ENCODE measurements at regions not wholly inside any gene's neighbourhood (a gene's known extent, or its start where the extent isn't known, plus 50 kb on each side); places are given as distances from the start of the nearest gene placed in this dataset.

GRCh38 chr2:215749092-215749957 is 264.0 kb downstream of the MREG start:
- DNase-seq: no peak

GRCh38 chr2:215748446-215748845 is 264.9 kb downstream of the MREG start:
- H3K27me3 ChIP-seq (replicated peaks in 1 of 4; ENCODE audit: control extremely low read depth in 1 of 4, control insufficient read depth in 3 of 4, insufficient read depth in 4 of 4, low read length in 3 of 4): peaks cover 0 to 3% (median 0%) of the 10 kb centered on the region in 4 experiments
- DNase-seq: no peak
- H3K79me2 ChIP-seq (ENCODE audit: control insufficient read depth, insufficient read depth, low read length): no peaks in the 10 kb centered on the region
- POLR2A ChIA-PET: no interaction called here
- no peaks in the 10 kb centered on the region for H3K9me3 ChIP-seq (ENCODE audit: control extremely low read depth in 1 of 3, control insufficient read depth in 2 of 3, insufficient read depth in 1 of 3, low read length in 2 of 3)
- H3K27ac ChIP-seq (ENCODE audit: low read length in 2 of 2): no peak overlapping the region
- no peak overlapping the region for H3K4me3 ChIP-seq (ENCODE audit: control extremely low read depth in 1 of 5, extremely low read depth in 1 of 5, insufficient read depth in 1 of 5, low read depth in 2 of 5, low read length in 4 of 5)
- no peaks in the 10 kb centered on the region for H3K4me1 ChIP-seq (ENCODE audit: control insufficient read depth in 2 of 2, insufficient read depth in 2 of 2, low read length in 2 of 2)
- no peaks in the 10 kb centered on the region for H3K9me3 Mint-ChIP-seq (ENCODE audit: insufficient read depth)
- intact Hi-C loops (cut with micrococcal nuclease): no loop called here
- H3K4me2 ChIP-seq (replicated peaks; ENCODE audit: low read depth, low read length, poor library complexity, severe bottlenecking): no peak overlapping the region
- WGBS (ENCODE audit: insufficient coverage): 98% methylated on average over 5 of the region's 6 CpGs
- H3K4me1 Mint-ChIP-seq: no peaks in the 10 kb centered on the region
- H3K27ac Mint-ChIP-seq: no peak overlapping the region
- H4K20me1 ChIP-seq (ENCODE audit: control insufficient read depth, insufficient read depth, low read length, poor library complexity, severe bottlenecking): no peaks in the 10 kb centered on the region
- H3K4me3 Mint-ChIP-seq: no peak overlapping the region
- TF ChIP-seq, protein P1, sequence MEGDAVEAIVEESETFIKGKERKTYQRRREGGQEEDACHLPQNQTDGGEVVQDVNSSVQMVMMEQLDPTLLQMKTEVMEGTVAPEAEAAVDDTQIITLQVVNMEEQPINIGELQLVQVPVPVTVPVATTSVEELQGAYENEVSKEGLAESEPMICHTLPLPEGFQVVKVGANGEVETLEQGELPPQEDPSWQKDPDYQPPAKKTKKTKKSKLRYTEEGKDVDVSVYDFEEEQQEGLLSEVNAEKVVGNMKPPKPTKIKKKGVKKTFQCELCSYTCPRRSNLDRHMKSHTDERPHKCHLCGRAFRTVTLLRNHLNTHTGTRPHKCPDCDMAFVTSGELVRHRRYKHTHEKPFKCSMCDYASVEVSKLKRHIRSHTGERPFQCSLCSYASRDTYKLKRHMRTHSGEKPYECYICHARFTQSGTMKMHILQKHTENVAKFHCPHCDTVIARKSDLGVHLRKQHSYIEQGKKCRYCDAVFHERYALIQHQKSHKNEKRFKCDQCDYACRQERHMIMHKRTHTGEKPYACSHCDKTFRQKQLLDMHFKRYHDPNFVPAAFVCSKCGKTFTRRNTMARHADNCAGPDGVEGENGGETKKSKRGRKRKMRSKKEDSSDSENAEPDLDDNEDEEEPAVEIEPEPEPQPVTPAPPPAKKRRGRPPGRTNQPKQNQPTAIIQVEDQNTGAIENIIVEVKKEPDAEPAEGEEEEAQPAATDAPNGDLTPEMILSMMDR (IDR thresholded peaks at IDR 0.05): no peak
- TF ChIP-seq EZH2 (IDR thresholded peaks at IDR 0.05; ENCODE audit: borderline replicate concordance, insufficient read depth, low read depth, low read length, poor library complexity, severe bottlenecking): no peak
- H3K27me3 Mint-ChIP-seq: peaks cover 6% of the 10 kb centered on the region
- H2AFZ ChIP-seq (ENCODE audit: insufficient read depth, low read depth, low read length, poor library complexity, severe bottlenecking): no peak overlapping the region
- no peak for ATAC-seq (ENCODE audit: low read depth)
- CTCF ChIA-PET: no interaction called here
- H3K36me3 ChIP-seq (replicated peaks in 1 of 2; ENCODE audit: control extremely low read depth in 1 of 2, control insufficient read depth in 1 of 2, extremely low read depth in 1 of 2, insufficient read depth in 2 of 2, low read length in 1 of 2): no peaks in the 10 kb centered on the region
- no peak overlapping the region for H3K9ac ChIP-seq (ENCODE audit: low read length)

More at GRCh38 chr2:215749092-215749957, 264.0 kb downstream of the MREG start:
- intact Hi-C loops (cut with micrococcal nuclease): no loop called here
- no peak for TF ChIP-seq EZH2 (IDR thresholded peaks at IDR 0.05; ENCODE audit: borderline replicate concordance, insufficient read depth, low read depth, low read length, poor library complexity, severe bottlenecking)
- TF ChIP-seq, protein P1 (IDR thresholded peaks at IDR 0.05): no peak
- WGBS (ENCODE audit: insufficient coverage): 86% methylated on average over 3 of the region's 11 CpGs
- Mint-ChIP-seq H3K4me3 (no peak overlapping the region), H3K4me1 (no peaks in the 10 kb centered on the region), H3K27ac (no peak overlapping the region), H3K27me3 (peaks cover 8% of the 10 kb centered on the region), H3K9me3 (ENCODE audit: insufficient read depth) (no peaks in the 10 kb centered on the region)
- Histone ChIP-seq H3K36me3 (replicated peaks in 1 of 2; ENCODE audit: control extremely low read depth in 1 of 2, control insufficient read depth in 1 of 2, extremely low read depth in 1 of 2, insufficient read depth in 2 of 2, low read length in 1 of 2) (no peaks in the 10 kb centered on the region), H3K9ac (ENCODE audit: low read length) (no peak overlapping the region), H3K79me2 (ENCODE audit: control insufficient read depth, insufficient read depth, low read length) (no peaks in the 10 kb centered on the region), H3K4me1 (ENCODE audit: control insufficient read depth in 2 of 2, insufficient read depth in 2 of 2, low read length in 2 of 2) (no peaks in the 10 kb centered on the region), H3K4me3 (ENCODE audit: control extremely low read depth in 1 of 5, extremely low read depth in 1 of 5, insufficient read depth in 1 of 5, low read depth in 2 of 5, low read length in 4 of 5) (no peak overlapping the region), H3K4me2 (replicated peaks; ENCODE audit: low read depth, low read length, poor library complexity, severe bottlenecking) (no peak overlapping the region), H3K9me3 (ENCODE audit: control extremely low read depth in 1 of 3, control insufficient read depth in 2 of 3, insufficient read depth in 1 of 3, low read length in 2 of 3) (no peaks in the 10 kb centered on the region), H2AFZ (ENCODE audit: insufficient read depth, low read depth, low read length, poor library complexity, severe bottlenecking) (no peak overlapping the region), H3K27ac (ENCODE audit: low read length in 2 of 2) (no peak overlapping the region), H4K20me1 (ENCODE audit: control insufficient read depth, insufficient read depth, low read length, poor library complexity, severe bottlenecking) (no peaks in the 10 kb centered on the region), H3K27me3 (replicated peaks in 1 of 4; ENCODE audit: control extremely low read depth in 1 of 4, control insufficient read depth in 3 of 4, insufficient read depth in 4 of 4, low read length in 3 of 4) (peaks cover 0 to 3% (median 0%) of the 10 kb centered on the region in 4 experiments)
- ATAC-seq (ENCODE audit: low read depth): no peak
- ChIA-PET CTCF (interaction anchor here (0.6 kb wide), 1 partner anchor 1477 kb away, joined by 3 read pairs; no protein-coding TSS in a partner anchor), POLR2A (no interaction called here)
